GM12865 (cell line): ENCODE measurements at regions not wholly inside any gene's neighbourhood (a gene's known extent, or its start where the extent isn't known, plus 50 kb on each side); places are given as distances from the start of the nearest gene placed in this dataset.
"Not testable (repeated sequence)": the region's sequence is repeated elsewhere in the genome, so short reads cannot be mapped to it uniquely, and the experiment has no call there.

Experiments
- DNase-seq: peaks from one replicate; pipeline ENCODE4 v3.0.0; 2010; ENCODE audit warnings: low read depth
- H3K4me3 ChIP-seq: 2 replicates; pipeline ENCODE4 v1.5.1; 2011; ENCODE audit warnings: mild to moderate bottlenecking, low read depth, low read length, control low read depth
- TF ChIP-seq, protein P1 (sequence below): IDR thresholded peaks from 2 replicates; pipeline ENCODE4 v1.5.1; 2011; ENCODE audit warnings: low read length, control low read depth, low read depth, inconsistent platforms; ENCODE audit not compliant: insufficient read depth; ENCODE audit errors: missing control alignments

DNA sequence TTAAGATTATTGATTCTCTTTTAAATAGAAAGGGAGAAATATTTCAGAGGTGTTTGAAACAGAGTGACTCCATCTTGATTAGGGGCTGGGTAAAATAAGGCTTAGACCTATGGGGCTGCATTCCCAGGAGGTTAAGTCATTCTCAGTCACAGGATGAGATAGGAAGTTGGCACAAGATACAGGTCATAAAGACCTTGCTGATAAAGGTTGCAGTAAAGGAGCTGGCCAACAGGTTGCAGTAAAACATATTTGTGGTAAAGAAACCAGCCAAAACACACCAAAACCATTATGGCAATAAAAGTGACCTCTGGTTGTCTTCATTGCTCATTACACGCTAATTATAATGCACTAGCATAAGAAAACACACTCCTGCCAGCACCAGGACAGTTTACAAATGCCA, 165.0 kb downstream of the SPIN4 start:
- H3K4me3 ChIP-seq = no peak overlapping the region
- TF ChIP-seq, protein P1, sequence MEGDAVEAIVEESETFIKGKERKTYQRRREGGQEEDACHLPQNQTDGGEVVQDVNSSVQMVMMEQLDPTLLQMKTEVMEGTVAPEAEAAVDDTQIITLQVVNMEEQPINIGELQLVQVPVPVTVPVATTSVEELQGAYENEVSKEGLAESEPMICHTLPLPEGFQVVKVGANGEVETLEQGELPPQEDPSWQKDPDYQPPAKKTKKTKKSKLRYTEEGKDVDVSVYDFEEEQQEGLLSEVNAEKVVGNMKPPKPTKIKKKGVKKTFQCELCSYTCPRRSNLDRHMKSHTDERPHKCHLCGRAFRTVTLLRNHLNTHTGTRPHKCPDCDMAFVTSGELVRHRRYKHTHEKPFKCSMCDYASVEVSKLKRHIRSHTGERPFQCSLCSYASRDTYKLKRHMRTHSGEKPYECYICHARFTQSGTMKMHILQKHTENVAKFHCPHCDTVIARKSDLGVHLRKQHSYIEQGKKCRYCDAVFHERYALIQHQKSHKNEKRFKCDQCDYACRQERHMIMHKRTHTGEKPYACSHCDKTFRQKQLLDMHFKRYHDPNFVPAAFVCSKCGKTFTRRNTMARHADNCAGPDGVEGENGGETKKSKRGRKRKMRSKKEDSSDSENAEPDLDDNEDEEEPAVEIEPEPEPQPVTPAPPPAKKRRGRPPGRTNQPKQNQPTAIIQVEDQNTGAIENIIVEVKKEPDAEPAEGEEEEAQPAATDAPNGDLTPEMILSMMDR = no peak
- DNase-seq = peak; percentile 22

DNA sequence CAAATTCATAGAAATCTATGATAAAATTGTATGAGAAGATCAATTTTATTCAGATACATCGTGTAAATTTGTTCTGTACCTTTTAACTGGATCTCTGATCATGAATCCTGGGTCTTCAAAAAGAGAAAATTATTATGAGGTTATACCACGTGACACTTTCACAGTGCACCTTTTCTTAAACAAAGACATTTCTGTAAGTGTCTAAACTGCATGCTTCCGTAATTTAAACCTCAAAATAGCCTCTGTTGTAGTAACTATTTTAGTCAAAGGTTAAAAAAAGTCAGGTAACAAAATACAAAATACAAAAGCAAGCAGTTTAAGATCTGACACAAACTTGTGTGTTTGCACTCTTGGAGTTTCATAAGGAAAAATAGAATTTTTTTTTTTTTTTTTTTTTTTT, 171.3 kb downstream of the SPIN4 start:
- DNase-seq, H3K4me3 ChIP-seq: not testable (repeated sequence)

DNA sequence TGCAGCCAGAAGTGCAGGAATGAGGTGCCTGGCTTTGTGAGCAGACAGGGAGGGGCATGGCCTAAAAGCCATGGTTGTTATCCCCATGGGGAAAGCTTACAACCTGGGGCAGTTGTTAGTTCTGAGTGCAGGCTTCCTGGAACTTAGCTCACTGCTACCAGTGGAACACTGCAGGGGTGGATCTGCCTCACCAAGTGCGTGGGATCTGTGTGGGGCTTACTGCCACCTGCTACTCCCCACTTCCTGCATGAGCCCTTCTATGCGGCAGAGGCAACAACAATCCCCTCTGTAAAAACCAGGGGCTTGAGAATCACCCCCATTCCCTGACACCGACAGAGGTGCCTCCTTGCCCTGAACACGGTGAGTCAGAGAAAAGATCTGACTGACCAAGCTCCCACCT, 174.6 kb downstream of the SPIN4 start:
- not testable (repeated sequence) for DNase-seq

DNA sequence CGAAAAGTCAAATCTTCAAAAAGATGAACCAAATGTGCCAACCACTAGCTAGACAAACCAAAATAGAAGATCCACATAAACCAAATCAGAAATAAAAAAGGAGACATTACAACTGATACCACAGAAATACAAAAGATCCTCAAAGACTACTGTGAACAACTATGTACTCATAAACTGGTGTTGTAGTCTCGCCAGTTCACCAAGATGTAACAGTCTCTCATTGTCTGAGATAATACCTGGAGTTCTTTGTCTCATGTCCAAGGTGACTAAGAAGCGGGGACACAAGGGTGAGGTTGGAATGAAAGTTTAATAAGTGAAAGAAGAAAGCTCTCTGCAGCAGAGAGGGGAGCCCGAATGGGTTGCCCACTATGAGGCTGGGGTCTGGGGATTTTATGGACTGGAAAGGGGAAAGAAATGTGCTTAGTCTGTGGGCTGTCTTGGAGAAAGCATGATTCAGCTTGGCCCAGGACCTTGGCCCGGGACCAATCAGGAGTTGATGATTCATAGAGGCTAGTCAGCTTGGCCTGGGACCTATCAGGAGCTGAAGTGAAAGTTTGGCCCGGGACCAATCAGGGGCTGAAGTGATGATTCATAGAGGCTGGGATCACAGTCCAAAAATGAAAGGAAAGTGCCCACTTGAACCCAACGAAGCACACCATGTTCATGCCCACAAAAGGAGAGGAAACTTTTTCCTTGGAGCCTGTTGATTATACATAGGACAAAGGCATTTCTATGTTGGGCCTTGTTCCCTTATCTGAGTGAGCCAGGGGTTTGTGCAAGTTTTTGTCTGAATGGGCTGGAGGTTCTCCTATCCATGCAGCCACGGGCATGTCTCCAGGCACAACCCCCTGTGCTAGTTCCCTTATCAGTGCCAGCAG, 177.1 kb downstream of the SPIN4 start:
- not testable (repeated sequence) for DNase-seq, H3K4me3 ChIP-seq

More for the DNA sequence above, 174.6 kb downstream of the SPIN4 start:
- not testable (repeated sequence) for H3K4me3 ChIP-seq

DNA sequence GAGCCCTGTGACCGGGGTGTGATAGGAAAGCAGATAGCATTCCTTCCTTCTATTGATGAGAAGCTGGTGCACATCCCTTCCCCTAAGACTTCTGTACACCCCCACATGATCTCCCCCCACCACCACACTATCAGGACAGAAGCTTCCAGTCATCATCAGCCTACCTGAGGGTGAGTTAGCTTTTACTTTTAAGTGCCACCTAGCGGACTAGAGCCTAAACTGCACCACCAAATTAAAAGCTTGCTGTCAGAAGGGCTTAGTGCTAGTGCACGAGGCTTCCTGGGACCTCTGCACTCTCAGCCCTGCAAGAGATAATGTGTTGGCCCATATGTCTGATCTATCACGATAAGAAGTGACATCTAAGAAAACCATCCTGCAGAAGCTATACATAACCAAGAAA, 181.7 kb downstream of the SPIN4 start:
- not testable (repeated sequence) for DNase-seq, H3K4me3 ChIP-seq

DNA sequence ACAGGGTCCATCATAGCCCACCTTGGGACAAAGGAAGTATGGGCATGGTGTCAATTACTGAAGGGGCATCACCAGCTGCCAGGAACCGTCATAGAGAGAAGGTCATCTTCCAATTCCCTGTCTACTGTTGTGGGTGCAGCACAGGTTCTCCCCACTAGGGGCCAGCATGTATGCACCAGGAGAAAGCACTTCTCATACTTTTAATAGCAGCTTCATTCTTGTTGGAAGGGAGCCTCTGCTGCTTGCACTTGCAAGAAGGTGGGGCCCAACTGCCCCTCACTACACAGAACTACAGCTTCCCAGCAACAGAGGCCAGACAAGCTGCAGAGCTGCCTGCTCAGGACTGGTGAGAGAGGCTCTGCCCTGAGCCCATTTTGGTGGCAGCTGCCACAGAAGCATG, 182.2 kb downstream of the SPIN4 start:
- DNase-seq, H3K4me3 ChIP-seq: not testable (repeated sequence)

DNA sequence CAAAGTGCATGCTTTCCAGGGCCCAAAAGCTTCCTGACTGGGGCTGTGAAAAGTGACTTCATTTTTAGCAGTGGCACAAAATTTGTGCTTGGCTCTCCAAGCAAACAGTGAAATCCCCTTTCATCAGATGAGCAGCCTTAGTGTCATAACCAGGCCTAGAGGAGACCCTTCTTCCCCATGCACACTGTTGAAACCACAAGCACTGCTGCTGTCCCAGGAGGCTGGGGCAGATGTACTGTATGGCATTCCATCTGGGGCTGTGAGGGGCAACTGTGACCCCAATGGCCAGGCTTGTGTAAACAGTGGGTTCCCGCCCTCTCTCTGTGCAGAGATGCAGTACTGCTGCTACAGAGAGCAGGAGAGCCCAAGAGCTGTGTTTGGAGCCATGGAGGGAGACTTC, 184.1 kb downstream of the SPIN4 start:
- not testable (repeated sequence) for DNase-seq, H3K4me3 ChIP-seq

DNA sequence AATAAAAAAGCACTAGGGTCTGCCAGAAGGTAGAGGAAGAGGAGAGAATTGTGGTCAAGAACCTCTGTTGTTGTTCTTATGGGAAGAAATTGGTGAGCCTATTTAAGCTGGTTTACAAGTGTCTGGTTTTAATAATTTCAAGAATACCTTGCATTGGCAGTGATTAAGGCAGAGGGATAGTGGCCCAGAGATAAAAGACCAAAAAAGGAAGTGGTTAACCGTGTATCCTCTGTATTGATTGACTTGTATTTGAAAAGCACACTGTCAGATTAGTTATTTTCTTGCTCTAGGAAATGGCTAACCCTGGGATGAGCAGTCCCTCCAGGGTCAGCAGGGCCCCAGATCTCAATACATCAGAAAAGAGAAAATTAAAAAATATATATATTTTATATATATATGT, 190.1 kb downstream of the SPIN4 start:
- not testable (repeated sequence) for DNase-seq, H3K4me3 ChIP-seq

DNA sequence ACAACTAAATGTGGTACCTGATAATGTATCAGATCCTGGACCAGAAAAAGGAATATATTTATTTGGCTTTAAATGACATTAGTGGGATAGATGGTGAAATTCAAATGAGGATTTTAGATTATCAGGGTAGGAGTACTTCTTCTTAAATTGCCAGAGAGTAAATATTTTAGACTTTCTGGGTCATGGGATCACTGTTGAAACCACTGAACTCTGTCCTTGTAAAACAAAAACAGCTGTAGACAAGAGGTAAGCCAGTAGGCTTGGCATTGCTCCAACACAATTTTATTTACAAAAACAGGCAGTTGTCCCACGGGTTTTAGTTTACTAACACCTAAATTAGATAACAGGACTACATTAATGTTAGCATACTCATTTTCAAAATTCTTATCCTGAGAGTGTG, 190.8 kb downstream of the SPIN4 start:
- not testable (repeated sequence) for H3K4me3 ChIP-seq

DNA sequence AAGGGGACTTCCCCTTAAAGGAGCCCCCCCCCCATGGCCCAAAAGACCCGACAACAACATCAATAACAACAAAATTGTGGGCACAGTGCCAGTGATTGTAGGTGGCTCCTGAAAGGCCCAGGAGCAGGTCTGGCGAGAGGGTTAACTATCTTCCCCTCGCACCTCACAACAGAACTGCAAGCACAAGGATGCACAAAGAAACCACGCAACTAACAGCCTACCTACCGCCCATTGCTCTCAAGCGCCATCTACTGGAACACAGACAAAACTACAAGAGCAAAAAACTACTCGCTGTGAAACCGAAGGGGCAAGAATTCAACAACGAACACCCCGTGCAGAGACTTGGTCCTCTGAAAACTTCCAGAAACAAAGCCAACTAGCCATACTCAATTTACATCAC, 205.6 kb downstream of the SPIN4 start:
- DNase-seq, H3K4me3 ChIP-seq: not testable (repeated sequence)

More for the DNA sequence above, 190.8 kb downstream of the SPIN4 start:
- not testable (repeated sequence) for DNase-seq

DNA sequence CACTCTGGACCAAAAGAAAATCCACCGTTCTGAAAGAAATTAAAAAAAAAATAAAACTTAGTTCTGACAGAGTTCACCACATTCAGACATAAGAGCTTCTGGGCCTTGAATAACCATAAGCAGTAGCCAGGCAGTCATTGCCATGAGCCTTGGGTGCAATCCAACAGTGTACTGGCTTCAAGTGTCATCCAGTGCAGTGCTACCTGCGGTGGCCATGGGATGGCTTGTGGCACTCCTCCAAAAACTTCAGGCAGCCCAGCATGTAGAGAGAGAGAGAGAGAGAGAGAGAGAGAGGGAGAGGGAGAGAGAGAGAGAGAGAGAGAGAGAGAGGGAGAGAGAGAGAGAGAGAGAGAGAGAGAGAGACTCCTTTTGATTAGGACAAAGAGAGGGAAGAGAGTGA, 208.5 kb downstream of the SPIN4 start:
- not testable (repeated sequence) for H3K4me3 ChIP-seq, DNase-seq

DNA sequence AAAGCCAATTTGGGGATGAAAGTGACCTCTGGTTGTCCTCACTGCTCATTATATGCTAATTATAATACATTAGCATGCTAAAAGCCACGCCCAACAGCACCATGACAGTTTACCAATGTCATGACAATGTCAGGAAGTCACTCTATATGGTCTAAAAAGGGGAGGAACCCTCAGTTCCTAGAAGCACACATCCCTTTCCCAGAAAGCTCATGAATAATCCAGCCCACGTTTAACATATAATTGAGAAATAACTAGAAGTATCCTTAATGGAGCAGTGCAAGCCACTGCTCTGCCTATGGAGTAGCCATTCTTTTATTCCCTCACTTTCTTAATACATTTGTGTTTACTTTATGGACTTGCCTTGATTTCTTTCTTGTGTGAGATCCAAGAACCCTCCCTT, 215.3 kb downstream of the SPIN4 start:
- DNase-seq, H3K4me3 ChIP-seq: not testable (repeated sequence)

DNA sequence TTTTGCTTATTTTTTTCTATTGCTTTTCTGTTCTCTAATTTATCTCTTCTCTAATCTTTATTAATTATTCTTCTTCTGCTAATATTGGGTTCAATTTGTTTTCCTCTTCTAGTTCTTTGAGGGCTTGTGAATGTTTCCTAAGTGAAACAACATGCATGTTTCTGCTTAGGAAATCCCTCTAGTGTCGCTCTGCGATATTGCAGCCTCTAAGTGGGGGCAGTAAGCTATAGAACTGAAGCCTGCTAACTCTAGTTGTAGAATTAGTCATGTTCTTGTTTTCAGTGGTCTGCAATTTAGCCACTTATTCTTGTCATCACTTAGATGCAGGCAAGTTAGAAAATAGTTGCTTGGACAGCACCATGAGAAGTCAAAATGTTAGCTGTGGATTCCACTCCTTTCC, 222.6 kb downstream of the SPIN4 start:
- DNase-seq = peak; percentile 63
- H3K4me3 ChIP-seq = no peak overlapping the region
- TF ChIP-seq, protein P1 = peak; percentile 41
